ENCODE measurements at regions not wholly inside any gene's neighbourhood (a gene's known extent, or its start where the extent isn't known, plus 50 kb on each side); places are given as distances from the start of the nearest gene placed in this dataset.

- H3K4me3 ChIP-seq: no peak overlapping the region
- no peak for TF ChIP-seq CTCF (IDR thresholded peaks at IDR 0.05)
- no peak for TF ChIP-seq POLR2A (IDR thresholded peaks at IDR 0.05)
- TF ChIP-seq EP300 (IDR thresholded peaks at IDR 0.05): no peak
- DNase-seq: no peak
- 88 to 100% (median 97%) methylated on average over 1 of the region's 1 CpG for WGBS, 3 donors
- H3K27me3 ChIP-seq: no peaks in the 10 kb centered on the region
- no peaks in the 10 kb centered on the region for H3K36me3 ChIP-seq
- H3K4me1 ChIP-seq (ENCODE audit: insufficient read depth): no peaks in the 10 kb centered on the region
- intact Hi-C loops (cut with DNase I): no loop called here
- no peaks in the 10 kb centered on the region for H3K9me3 ChIP-seq
- H3K27ac ChIP-seq: no peak overlapping the region
Observed at GRCh38 chr2:150165988-150166312, 321.5 kb downstream of the RND3 start.

- DNase-seq: no peak
- Histone ChIP-seq H3K4me1 (ENCODE audit: insufficient read depth) (no peaks in the 10 kb centered on the region), H3K27me3 (no peaks in the 10 kb centered on the region), H3K36me3 (no peaks in the 10 kb centered on the region), H3K27ac (no peak overlapping the region), H3K9me3 (no peaks in the 10 kb centered on the region), H3K4me3 (no peak overlapping the region)
- WGBS, 3 donors: 56 to 64% (median 64%) methylated on average over 6 of the region's 6 CpGs
- no peak for TF ChIP-seq POLR2A (IDR thresholded peaks at IDR 0.05)
- no peak for TF ChIP-seq CTCF (IDR thresholded peaks at IDR 0.05)
- no peak for TF ChIP-seq EP300 (IDR thresholded peaks at IDR 0.05)
- intact Hi-C loops (cut with DNase I): no loop called here
Observed at GRCh38 chr2:150165442-150165841, 322.0 kb downstream of the RND3 start.

GRCh38 chr2:150162241-150162942 lies 325.1 kb downstream of the RND3 start:
- WGBS, 3 donors: 70 to 83% (median 81%) methylated on average over 6 of the region's 6 CpGs

GRCh38 chr2:150160058-150160457 lies 327.4 kb downstream of the RND3 start:
- Histone ChIP-seq H3K36me3 (no peaks in the 10 kb centered on the region), H3K4me1 (ENCODE audit: insufficient read depth) (no peaks in the 10 kb centered on the region), H3K27me3 (no peaks in the 10 kb centered on the region), H3K4me3 (no peak overlapping the region), H3K27ac (no peak overlapping the region), H3K9me3 (no peaks in the 10 kb centered on the region)
- TF ChIP-seq EP300 (IDR thresholded peaks at IDR 0.05): no peak
- TF ChIP-seq POLR2A (IDR thresholded peaks at IDR 0.05): no peak
- TF ChIP-seq CTCF (IDR thresholded peaks at IDR 0.05): no peak
- 77 to 85% (median 82%) methylated on average over 6 of the region's 6 CpGs for WGBS, 3 donors
- DNase-seq: no peak
- intact Hi-C loops (cut with DNase I): no loop called here

More at GRCh38 chr2:150162241-150162942, 325.1 kb downstream of the RND3 start:
- Histone ChIP-seq H3K9me3 (no peaks in the 10 kb centered on the region), H3K27me3 (no peaks in the 10 kb centered on the region), H3K4me1 (ENCODE audit: insufficient read depth) (no peaks in the 10 kb centered on the region), H3K36me3 (no peaks in the 10 kb centered on the region), H3K4me3 (no peak overlapping the region), H3K27ac (no peak overlapping the region)
- no peak for DNase-seq
- TF ChIP-seq POLR2A (IDR thresholded peaks at IDR 0.05): no peak
- TF ChIP-seq EP300 (IDR thresholded peaks at IDR 0.05): no peak
- no peak for TF ChIP-seq CTCF (IDR thresholded peaks at IDR 0.05)
- intact Hi-C loops (cut with DNase I): no loop called here
